NCI-H1048 (cell line): ENCODE measurements at regions not wholly inside any gene's neighbourhood (a gene's known extent, or its start where the extent isn't known, plus 50 kb on each side); places are given as distances from the start of the nearest gene placed in this dataset.
A peak's percentile ranks its signal among the peaks of the same experiment; 100 is the strongest.

Source experiments
- DNase-seq: peaks from one replicate; lab custom pipeline; 2025; lab: John Stamatoyannopoulos, UW

DNA sequence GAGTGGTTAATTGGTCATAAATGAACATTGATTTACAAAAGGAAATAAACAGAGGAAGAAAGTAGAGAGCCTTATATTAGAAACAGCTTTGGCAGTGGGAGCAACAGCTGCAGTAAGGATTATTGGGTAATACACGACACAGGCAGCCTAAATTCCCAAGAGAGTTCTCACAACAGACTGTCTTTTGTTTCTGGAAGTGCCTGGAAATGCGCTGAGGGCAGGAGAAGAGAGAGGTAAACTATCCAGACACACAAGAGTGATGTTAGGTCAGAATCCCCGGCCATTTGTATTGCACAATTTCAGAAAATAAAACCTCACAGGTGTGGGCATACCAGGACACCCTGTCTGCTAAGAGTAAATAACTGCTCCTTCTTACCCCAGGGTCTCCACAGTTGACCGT, 450.4 kb upstream of the CTNND2 start:
- no peak for DNase-seq

DNA sequence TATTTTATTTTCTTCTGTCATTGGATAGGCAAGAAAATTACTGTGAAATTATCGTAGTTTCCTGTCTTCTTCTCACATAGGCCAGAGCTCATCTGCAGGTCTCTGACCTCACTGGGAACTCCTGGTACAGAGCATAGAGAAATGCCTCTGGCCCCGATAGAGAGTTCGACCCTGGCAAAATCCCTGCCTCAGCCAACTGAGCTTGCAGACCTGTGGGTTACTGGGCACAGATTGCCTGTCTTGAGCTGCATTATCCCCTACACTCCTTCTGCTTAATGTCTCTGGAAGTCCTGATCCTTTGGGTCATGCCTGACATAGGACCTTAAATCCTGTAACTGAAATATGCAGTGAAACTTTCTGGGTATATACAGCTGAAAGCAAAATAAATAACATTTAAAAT, 439.3 kb upstream of the CTNND2 start:
- no peak for DNase-seq

DNA sequence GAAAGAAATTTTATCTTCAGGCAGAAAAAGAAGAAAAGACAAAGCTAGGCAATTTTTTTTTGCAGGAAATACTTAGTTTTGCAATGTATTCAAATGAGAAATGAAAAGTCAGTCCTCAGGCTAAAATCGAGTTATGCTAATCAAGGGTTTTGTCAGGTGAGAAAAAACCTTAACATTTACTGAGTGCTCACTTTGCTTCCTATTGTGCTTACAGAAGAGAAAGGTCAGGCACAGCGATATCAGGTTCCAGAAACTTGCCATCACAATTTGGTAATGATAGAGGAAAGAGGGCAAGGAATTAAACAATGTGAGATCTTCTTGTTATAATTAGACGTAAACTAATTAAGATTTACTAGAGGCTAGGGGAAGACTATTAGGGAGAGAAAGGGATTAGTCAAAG, 431.7 kb upstream of the CTNND2 start:
- no peak for DNase-seq

DNA sequence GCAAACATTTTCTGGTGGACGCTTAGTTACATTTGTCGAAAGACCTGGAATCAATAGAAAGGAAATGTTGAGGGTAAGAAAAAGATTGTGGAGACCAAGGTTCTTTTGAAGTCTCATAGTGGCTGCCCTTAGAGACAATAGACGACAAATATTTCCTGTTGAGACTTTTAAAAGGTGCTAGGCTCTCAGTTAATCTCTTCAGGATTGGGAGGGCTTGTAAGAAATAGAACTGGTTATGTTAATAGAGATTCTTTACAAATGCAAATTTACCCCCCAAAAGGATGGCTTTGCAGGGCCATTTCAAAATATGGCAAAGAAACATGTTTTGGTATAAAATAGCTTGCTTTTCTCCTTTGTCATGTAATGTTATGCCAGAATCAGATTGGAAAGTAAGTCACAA, 428.2 kb upstream of the CTNND2 start:
- no peak for DNase-seq

DNA sequence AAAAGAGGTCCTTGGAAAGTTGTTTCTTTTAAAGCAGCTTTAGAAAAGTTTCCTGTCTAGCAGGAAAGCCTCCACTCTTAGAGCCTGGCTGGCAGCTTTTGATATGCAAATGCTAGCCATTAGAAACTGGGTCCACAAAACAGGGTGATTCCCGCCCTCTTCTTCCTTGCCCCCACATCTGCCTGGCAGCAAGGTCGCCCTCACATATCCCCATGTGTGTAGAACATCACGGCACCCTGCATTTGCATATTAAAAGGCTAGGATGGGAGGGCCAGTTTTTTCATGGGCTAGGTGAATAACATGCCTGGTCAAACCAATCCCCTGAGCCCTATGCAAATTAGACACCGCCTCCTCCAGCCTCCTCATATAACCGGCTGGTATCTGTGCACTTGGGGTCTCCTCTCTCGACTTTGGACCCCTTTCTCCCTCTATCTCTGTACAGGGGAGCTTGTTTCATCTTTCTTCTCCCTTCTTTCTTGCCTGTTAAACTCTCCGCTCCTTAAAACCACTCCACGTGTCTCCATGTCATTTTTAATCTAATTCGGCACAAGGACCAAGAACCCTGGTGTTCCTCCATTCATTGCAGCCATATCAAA, 426.8 kb upstream of the CTNND2 start:
- peak; percentile 23 for DNase-seq

DNA sequence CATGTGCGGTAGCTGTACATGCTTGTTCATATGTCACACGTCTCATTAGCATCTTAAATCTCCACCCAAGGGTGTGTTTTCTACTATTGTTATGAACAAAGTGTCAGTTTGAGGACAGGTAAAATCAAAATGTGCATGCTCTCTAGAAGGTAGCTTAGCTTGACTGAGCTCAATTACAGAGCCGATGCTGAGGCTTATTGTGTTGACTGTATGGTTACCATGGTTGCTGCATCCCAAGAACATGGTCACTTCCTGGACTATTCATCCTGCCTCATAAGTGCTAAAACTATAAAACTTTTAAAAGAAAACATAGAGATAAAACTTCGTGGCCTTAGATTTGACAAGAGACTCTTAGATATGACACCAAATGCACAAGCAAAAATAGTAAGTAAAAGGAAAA, 426.1 kb upstream of the CTNND2 start:
- no peak for DNase-seq

DNA sequence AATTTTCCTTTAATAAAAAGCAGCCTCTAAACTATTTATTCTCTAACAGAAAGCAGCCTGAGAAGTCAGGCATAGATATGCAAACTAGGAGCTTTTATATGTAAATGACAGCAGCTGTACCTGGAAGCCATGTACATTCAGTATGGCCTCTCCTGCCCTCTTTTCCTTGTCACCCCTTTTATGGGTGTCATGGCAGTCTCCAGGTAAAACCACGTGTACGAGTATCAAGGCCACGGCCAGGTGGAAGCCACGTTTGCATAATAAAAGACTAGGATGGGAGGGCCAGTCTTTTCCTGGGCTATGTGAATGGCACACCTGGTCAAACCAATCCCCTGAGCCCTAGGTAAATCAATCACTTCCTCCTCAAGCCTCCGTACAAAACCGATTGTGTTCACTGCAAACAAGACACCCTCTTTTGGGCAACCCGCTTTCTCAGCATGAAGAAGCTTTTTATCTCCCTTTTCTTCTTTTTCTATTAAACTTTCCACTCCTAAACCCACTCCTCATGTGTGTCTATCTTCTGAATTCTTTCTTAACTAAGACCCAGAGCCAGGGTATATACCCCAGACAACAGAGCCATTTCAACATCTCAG, 419.5 kb upstream of the CTNND2 start:
- DNase-seq: peak; percentile 25

DNA sequence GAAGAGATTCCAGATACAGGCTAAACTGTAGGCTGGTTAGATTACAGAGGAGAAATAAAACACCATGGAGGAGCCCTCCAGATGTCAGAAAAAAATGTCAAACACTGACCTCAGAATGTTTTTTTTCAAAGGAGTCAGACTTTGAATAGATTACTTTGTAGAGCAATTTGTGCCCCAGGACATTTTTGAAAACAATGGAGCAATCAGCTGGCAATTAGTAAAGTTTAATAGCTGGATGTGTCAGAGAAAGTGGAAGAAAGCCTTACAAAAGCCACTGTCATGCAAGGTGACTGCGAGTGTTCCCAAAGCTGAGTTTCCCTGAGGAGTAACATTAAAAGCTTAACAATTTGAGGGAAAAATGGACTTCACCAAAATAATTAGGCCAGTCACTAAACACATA, 417.8 kb upstream of the CTNND2 start:
- DNase-seq: no peak

DNA sequence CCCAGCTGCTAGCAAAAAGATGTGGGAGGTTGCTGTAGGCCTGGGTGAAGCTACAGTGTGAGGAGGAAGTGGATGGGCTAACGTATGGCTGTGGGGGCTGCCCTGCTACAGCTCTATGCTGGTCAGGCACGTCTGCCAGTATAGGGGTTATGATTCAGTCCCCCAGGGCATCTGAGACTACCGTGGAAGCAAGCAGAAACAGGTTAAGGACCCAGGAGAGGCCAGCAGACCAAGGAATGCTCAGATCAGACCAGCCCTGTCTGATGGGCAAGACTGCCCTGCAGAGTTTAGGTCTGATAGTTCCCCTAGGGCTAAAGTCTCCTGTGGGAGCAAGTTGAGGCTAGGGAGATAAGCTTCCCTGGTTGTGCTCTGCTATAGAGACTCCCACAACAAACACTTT, 416.1 kb upstream of the CTNND2 start:
- no peak for DNase-seq

DNA sequence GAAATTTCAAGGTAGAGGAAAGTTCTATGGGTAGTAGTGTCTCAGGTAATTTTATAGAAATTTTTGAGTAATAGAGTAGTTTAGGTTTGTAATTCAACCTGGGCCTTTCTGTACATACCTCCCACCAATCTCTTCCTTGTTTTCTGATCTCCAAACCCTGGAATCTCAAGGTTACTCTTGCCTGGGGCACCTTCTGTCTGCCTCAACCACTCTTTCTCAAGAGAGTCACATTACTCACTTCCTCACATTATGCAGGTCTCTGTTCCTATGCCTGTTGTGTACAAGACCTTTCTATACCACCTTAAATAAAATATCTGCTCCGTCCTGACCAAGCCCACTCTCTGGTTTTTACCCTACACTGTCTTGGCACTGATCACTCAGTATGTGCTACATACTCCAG, 412.6 kb upstream of the CTNND2 start:
- no peak for DNase-seq

DNA sequence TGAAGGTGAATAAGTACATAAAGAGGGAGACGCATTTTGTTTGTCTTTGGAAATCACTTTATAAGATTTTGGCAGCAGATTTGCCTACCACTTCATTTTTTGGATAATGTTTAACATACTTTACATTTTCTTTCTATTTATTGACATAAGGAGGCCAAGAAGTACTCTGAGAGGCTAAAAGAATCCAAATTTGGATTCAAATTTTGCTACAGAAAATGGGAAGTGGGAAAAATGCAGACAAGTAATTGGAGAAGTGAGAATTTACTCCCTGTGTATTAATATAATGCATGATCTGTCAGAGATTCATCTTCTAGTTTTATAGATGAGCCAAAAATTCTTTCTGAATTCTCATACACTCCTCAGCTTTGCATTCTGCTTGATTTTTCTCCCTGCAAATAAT, 411.2 kb upstream of the CTNND2 start:
- DNase-seq: no peak

DNA sequence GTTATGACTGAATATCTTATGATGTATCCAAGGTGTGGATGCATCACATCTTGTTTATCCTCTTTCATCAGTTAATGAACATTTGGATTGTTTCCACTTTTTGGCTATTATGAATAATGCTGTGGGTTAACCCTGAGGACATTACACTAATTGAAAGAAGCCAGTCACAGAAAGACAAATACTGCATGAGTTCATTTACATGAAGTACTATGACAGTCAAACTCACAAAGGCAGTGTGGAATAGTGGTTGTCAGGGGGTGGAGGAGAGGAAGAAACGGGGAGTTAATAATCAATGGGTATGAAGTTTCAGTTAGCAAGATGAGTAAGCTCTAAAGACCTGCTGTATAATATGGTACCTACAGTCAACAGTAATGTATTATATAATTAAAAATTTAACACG, 409.4 kb upstream of the CTNND2 start:
- no peak for DNase-seq

DNA sequence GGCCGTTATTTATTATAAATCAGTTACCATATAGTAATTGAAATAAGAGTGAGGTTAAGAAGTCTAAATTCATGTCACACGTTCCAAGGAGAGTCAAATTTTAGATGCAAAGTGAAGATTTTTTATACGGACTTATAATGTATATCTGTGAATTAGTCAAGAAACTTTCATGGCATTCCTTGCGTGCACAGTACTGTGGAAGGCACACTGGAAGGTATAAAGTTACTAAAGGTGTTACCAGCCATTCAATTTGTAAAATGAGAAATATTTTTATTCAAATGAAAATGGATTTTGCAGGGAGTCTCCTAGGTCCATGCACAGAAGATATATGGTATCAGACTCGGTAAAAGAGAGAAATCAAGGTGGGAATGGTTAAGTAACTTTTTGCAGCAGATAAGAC, 408.1 kb upstream of the CTNND2 start:
- no peak for DNase-seq

DNA sequence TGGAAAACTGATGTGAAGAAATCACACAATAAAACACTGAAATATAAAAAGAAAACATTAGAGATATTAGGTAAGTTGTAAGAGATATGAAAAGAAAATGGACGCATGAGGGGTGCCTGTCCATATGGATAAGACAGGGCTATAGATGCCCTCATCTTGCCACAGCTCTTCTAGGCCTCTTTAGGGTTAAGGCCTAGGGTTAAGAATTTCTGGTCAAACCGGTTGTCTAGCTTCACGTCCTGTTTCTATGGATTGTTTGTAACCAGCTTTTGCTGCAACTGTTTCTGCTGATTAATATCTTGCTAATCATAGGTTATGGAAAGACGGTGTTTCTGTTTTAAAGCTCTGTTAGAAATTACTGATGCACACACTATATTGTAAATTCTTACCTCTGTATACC, 389.9 kb upstream of the CTNND2 start:
- DNase-seq: no peak

DNA sequence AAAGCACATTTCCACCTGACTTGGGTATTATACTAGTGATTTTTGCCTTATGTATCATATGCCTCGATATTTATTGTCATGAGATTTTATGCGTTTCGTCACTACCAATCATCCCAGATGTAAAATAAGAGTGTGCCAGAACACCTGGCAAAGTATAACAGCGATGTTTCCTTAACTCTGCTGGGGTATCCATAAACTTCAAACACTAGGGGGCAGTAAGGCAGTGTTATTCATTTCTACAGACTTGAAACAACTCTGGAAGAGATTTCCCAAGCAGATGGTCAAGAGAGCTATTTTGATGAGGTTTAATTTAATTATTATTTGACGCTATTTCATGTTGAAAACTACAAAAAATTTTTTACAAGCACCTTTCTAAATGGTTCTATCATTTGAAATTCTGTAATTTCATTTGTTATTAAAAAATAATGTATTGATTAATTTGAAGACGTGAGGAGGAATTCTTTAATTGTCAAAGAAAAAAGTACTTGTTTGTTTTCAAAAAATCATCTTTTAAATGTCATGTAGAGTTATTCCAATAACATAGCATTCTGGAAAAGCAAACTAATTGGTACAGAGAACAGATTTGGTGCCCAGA, 388.5 kb upstream of the CTNND2 start:
- DNase-seq: no peak

DNA sequence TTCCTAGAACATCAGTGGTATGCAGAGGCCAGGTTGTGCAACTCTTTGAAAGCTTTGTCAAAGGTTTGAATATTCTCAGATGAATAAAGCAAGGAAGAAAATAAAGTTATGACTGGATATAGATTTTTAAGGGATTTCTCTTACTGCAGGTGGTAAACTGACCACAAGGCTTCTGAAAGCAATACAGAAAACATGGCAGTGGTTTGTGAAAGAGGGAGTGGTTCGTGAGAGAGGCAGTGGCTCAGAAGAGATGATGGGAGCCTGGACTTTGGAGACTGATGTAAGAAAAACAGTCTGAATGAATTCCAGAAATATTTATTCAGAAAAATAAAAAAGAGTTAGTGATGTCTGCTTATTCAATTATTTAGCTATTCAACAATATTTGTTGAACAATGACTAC, 380.4 kb upstream of the CTNND2 start:
- no peak for DNase-seq

DNA sequence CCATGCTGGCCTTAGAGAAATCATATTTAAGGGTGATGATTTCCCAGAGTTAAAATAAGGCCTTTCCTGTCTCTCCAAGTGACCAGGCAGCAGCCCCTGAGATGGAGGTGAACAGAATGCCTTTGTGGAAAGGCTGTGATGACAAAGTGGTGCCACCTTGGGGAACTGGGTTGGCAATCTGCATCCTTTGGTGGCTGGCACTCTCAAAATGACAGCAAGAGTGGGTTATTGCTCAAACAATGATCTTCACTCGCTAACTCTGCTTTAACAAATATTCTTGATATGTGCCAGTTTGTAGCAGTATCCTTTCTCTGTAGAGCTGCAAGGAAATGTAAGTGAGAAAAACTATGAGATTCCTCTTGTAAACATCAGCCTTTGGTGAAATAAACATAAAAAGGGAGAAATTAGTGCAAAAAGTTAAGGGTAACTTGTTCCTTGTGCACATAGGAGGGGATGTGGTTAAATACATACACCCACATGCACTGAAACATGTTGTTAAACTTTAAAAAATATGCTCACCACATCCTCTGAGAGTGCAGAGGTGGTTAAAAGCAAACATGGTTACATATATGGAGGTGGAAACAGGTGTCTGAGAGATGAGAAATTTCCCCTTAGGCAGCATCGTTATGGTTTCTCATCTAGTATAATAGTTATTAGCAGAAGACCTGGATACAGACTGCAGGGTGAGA, 373.4 kb upstream of the CTNND2 start:
- no peak for DNase-seq

DNA sequence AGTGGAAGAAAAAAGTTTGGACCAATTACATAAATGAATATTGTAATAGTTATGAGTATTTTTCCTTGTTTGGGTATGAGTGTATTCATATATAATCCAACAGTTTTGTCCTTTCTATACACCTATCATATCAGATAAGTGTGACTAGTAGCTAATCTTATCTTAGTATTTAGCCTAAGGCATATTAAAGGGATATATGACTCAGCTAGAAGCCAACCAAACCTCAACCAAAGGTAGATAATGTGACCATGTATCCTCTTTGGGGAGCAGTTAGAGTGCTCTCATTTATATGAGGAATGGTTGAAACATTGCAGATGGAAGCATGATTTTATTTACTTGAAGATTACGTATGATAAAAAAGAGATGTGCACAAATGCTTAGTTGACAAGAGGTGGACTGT, 370.0 kb upstream of the CTNND2 start:
- no peak for DNase-seq

DNA sequence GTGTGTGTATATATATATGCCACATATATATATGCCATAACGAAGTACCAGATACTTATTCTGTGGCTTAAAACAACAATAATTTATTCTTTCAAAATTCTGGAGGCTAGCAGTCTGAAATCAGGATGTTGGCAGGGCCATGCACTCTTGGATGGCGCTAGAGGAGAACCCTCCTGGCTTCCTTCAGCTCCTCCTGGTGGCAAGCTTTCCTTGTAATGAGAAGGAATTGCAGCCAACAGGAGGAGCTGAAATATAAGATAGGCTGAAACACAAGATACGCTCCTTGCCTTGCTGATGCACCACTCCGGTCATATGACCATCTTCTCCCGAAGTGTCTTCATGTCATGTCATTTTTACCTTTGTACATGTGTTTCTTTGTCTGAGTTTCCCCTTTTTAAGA, 368.1 kb upstream of the CTNND2 start:
- DNase-seq: no peak

DNA sequence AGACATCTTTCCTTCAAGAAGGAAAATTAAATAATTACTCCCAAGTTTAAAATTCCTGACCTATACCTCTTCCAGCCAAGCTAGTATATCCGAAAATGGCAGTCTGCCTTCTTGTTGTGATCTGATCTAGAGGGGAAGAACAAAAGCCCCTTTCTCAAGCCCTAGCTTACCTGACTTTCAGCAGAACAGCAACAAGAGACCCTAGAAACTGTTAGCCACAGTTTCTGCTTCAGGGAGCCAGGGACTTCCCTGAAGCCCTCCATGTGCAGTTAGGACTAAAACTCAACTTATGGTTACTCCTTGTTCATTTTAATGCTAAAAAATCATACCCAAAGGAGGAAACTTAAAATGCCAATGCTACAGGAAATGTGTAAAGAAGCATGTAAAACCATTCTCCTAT, 366.7 kb upstream of the CTNND2 start:
- DNase-seq: no peak

DNA sequence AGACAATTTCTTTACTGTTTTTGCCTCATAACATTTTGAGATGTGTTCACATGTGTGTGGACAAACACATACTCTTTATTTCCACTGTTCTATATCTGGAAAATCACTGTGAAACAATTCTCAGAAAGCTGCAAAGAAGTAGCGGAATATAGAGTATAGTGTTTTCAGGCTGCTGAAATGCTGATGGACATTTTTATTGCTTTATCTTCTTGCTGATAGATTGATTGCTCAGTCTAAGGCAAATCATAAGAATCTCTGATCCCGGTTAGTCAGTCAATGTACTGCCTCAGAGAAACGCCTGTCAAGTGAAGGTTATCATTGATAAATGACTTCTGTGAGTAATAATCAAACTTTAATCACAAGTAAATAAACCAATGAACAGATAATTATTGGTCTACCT, 364.9 kb upstream of the CTNND2 start:
- no peak for DNase-seq

DNA sequence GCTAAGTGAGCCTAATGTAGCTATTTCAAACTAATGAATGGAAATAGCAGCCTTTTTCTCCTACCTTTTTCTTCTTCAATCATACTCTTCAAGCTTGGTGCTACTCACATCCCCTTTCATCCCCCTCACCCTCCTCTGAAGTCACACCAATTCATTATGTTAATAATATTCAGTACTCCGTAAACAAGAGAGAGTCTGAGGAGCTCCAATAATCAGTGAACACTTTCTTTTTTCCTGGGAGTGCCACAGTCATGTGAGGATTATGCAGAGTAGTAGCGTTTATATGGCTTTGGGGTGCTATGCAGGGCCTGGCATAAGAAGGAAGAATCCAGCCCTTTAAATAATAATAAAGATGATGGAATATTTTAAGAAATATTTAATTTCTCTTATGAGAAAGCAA, 354.3 kb upstream of the CTNND2 start:
- DNase-seq: no peak

DNA sequence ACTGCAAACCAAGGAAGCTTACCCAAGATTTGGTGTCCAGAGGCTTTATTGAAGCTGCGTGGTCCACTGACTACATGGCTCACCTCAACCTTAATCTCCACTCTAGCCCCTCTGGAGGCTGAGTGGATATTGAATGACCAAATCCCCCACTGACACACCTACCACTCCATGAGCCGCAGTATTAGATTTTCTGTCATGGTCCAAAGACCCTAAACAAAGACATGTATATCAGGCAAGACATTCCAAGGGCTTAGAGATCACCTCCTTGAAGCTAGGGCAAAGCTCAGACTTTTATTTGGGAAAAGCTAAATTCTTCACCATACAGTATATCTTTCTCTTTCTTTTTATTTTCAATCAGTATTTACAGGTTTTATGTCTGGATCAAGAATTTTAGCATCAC, 346.2 kb upstream of the CTNND2 start:
- no peak for DNase-seq

DNA sequence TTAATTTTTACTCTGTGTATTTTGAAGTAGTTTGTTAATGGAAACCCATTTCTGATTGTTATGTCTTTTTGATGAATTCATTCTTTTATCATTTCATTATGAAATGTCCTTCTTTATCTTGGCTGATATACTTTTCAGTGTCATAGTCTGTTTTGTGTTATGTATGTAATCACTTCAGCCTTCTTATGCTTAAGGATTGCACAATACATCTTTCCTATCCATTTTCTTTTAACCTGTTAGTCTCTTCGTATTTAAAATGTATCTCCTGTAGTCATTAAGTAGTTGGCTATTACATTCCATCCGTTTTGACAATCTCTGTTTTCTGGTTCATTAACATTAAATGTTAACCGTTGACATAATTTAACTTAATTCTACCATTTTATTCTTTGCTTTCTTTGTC, 344.6 kb upstream of the CTNND2 start:
- no peak for DNase-seq
